HG03575 (cell line): ENCODE measurements at regions not wholly inside any gene's neighbourhood (a gene's known extent, or its start where the extent isn't known, plus 50 kb on each side); places are given as distances from the start of the nearest gene placed in this dataset.
"Not testable (repeated sequence)": the region's sequence is repeated elsewhere in the genome, so short reads cannot be mapped to it uniquely, and the experiment has no call there.

Experiments used
- ATAC-seq: cut with Tn5 transposase; IDR thresholded peaks from one replicate; pipeline ENCODE4 v1.9.1; 2021; ENCODE audit not compliant: unreplicated experiment, insufficient number of reproducible peaks, low FRiP score; ENCODE audit errors: extremely low read depth

DNA sequence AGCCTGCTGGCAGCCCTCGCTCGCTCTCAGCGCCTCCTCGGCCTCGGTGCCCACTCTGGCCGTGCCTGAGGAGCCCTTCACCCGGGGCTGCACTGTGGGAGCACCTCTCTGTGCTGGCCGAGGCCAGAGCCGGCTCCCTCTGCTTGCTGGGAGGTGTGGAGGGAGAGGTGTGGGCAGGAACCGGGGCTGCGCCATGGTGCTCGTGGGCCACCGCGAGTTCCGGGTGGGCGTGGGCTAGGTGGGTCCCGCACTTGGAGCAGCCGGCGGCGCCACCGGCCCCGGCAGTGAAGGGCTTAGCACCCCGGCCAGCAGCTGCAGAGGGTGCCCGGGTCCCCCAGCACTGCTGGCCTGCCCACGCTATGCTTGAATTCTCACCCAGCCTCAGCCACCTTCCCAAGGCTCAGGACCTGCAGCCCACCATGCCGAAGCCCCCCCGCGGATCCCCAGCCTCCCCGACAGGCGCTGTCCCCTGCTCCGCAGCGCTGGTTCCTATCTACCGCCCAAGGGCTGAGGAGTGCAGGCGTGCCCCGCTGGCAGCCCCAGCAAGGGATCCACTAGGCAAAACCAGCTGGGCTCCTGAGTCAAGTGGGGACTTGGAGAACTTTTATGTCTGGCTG is 863.3 kb downstream of the IGSF11 start:
- ATAC-seq = no peak

DNA sequence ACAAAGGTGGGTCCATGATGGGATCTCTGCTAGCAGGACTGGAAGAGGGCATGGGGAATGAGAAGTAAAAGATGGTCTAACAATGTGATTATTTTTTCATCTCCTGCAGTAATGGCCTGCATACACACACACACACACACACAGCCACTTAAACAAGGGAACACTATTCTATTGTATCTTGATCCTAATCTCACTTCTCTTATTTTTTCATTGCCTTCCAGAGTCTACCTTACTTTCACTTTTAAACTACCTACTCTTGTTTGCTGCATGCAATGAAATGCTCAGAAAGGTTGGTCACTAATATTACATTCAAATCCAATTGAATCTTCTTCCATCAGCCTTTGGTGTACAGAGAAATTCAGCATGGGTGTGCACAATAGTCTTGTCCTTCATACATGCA is 853.8 kb downstream of the IGSF11 start:
- no peak for ATAC-seq

- no peak for ATAC-seq
Measured at GRCh38 chr3:118181274-118181673, 853.4 kb downstream of the IGSF11 start.

DNA sequence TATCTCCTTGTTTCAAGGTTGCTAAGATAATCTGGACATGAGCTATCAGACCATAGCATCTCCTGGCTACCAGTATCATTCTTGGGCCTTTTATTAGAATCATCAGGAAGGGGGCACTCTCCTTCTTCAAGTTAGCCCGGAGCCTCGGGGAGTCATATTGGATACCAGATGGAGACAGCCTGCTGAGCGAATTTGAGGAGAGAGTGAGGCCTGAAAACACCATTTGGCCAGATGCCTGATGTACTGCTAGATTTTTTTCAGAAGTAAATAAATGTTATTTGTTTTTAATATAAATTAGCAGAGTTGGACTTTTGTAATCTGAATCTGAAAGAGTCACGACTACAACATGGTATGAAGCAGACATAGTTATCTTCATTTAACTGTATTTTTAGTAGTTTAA is 848.6 kb downstream of the IGSF11 start:
- no peak for ATAC-seq

DNA sequence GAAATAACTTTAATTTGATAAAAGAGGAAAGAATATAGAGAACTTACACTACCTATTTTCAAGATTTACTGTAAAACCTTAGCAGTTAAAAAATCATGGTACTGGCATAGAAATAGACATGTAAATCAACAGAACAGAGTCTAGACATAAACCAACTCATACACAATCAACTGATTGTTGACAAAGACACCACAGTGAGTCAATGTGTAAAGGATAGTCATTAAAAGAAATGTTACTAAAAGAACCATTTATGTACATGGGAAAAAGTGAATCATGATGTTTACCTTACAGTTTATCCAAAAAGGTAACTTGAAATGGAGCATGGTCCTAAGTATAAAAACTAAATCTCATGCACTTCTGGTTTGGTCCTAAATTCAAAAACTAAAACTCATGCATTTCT is 847.4 kb downstream of the IGSF11 start:
- no peak for ATAC-seq

DNA sequence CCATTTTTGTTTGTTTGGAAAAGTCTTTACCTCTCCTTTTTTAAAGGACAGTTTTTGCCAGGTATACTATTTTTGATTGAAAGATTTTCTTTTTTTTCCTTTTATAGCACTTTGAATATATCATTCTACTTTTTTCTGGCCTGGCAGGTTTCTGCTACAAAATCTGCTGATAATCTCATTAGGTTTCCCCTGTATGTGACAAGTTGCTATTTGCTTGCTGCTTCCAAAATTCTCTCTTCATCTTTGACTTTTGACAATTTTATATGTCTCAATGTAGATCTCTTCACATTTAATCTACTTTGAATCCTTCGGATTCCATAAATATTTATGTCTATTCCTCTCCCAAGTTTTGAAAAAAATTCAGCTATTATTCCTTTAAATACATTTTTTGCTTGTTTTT is 838.5 kb downstream of the IGSF11 start:
- ATAC-seq = no peak

- no peak for ATAC-seq
Measured at GRCh38 chr3:118199044-118199443, 835.6 kb downstream of the IGSF11 start.

GRCh38 chr3:118204052-118204656 is 830.5 kb downstream of the IGSF11 start:
- ATAC-seq = no peak

- ATAC-seq = no peak
Measured at GRCh38 chr3:118207271-118207670, 827.4 kb downstream of the IGSF11 start.

- ATAC-seq = no peak
Measured at GRCh38 chr3:118208642-118209041, 826.0 kb downstream of the IGSF11 start.

- no peak for ATAC-seq
Measured at GRCh38 chr3:118213892-118214291, 820.8 kb downstream of the IGSF11 start.

- no peak for ATAC-seq
Measured at GRCh38 chr3:118226206-118226605, 808.4 kb downstream of the IGSF11 start.

DNA sequence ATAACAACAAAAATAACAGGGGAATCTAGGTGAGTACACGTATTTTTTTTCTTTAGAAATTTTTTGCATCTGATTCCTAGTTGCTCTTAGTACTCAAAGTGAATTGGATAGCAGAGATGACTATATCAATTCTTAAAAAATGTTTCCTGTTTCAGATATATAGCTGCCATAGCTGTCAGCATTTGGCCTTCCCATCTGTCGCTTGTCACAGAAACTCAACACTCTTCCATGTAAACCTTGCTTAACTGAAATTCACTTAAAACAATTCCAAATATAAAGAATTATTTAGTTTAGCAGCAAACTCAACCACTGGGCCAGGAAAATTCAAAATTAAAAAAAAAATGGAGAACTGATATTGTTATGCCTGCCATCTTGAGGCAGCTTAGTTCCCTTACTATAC is 807.5 kb downstream of the IGSF11 start:
- no peak for ATAC-seq

DNA sequence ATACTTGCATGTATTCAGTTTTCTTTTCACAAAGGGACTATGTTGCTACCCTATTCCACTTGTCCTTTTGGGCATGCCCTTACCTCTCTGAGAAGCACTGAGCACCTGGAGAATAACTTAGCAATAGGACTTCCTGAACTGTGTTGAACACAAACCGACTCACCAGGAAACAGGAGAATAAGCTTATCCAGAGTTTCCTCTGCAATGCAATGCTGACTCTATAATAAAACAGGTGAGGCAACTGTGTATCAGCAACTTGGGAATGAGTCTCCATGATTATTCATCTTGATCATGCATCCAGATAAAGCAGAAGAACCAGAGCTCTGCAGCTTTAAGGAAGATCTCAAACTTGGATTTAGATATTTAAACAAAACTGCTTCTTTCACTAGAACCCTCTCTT is 806.5 kb downstream of the IGSF11 start:
- no peak for ATAC-seq

DNA sequence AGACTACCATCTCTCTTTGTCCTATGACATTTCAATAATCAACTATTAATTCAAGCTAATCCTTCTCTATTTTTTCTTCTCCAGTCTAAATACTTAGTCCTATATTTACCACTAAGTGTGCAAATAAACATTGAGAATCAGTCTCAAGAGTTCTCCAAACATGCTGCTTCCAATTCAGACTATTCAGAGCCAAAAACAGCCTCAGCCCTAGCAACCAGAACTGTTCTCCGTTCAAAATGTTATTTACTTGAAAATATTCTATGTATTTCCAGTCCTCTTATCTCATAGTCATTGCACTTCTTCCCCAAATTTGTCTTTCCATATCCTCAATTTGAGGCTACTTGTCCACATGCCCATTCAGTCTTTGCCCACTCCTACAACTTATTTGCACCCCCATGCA is 805.5 kb downstream of the IGSF11 start:
- ATAC-seq = no peak

DNA sequence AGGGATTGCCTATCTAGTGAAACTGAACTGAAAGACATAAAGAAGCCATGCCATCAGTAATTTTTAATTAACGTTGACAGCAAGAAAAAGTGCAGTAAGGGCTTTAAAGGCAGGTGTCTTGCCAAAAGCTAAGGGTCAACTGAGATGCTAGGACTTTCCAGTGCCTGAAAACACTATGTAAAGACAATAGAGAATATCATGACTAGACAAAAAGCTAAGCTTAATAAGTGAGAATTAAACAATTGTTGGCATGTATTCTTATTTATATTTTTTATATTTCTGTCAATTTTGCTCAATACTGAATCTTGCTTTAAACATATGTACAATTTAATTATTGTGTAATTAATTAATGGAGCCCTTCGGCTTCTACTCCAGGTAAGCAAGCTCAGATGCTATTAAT is 803.1 kb downstream of the IGSF11 start:
- ATAC-seq = no peak

DNA sequence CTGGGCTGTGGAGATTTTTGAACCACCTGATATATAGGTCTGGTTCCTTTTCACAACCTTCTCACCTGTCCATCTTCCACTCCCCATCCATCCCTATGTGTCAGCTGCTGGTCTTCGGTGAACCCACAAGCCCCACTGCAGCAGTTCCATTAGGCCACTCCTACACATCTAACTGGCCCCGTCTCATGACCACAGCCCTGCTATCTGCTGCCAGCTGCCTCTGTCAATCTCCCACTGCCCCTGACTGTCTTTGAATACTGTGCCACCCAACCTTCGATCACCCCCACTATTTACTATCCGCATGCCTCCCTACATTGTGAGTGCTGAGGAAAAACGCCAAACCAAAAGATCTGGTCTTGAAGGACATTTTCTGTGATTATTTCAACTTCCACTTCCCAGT is 795.4 kb downstream of the IGSF11 start:
- ATAC-seq = no peak

GRCh38 chr3:118244761-118245160 is 789.9 kb downstream of the IGSF11 start:
- no peak for ATAC-seq

GRCh38 chr3:118245312-118245711 is 789.3 kb downstream of the IGSF11 start:
- ATAC-seq = no peak

DNA sequence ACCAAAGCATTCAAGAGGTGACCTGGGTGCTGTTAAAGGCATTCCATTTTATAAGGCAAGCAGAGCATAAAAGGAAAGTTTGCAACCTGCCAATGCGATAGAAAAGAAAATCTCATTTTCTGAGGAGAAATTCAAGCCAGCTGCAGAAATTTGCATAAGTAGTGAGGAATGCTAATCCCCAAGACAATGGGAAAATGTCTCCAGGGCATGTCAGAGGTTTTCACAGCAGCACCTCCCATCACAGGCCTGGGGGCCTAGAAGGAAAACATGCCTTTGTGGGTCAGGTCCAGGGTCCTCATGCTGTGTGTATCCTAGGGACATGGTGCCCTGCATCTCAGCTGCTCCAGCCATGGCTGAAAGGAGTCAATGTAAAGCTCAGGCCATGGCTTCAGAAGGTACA is 775.8 kb downstream of the IGSF11 start:
- not testable (repeated sequence) for ATAC-seq

DNA sequence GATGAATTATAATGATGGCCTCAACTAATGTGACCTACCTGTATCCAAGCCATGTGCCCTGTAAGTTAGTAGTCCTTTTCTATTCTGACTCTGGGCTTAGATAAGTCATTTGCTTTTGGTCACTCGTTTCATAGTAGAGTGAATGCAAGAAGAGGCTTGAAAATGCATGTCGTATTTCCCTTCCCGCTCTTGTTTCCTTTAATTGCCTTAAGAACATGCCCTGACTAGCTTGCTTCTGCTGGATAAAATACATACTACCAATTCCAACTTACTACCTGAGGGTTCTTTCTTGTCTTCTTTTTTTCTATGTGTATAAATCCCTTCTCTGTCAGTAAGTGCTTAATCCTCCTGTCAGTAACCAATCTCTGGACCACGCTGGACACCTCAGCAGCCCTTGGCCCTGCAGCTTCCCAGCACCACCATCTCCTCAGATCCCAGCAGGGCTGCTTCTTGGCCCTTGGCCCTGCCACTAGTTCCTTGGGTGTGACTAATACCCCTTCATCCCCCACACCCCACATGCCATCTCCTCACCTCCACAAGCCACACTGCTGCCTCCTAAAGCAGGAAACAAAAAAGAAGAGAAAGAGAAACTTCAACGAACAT is 771.7 kb downstream of the IGSF11 start:
- no peak for ATAC-seq
